ENCODE measurements at regions not wholly inside any gene's neighbourhood (a gene's known extent, or its start where the extent isn't known, plus 50 kb on each side); places are given as distances from the start of the nearest gene placed in this dataset.

- Histone ChIP-seq H3K9me3 (ENCODE audit: low read depth) (no peaks in the 10 kb centered on the region), H2AFZ (no peak overlapping the region), H3K27me3 (peaks cover 23% of the 10 kb centered on the region), H3K9me2 (replicated peaks; ENCODE audit: insufficient read depth) (no peaks in the 10 kb centered on the region), H3K27ac (no peak overlapping the region), H4K20me1 (ENCODE audit: insufficient read depth, poor library complexity, severe bottlenecking) (no peaks in the 10 kb centered on the region), H3K36me3 (replicated peaks; ENCODE audit: insufficient read depth, low read depth) (no peaks in the 10 kb centered on the region), H3K4me2 (no peak overlapping the region), H3K4me1 (ENCODE audit: insufficient read depth) (no peaks in the 10 kb centered on the region), H3K4me3 (no peak overlapping the region), H3K79me2 (no peaks in the 10 kb centered on the region)
- WGBS (ENCODE audit: low lambda C conversion rate, missing lambda C conversion rate): 87% methylated on average over 9 of the region's 9 CpGs
- DNase-seq (ENCODE audit: low spot score): no peak
- no peak for TF ChIP-seq EZH2 (IDR thresholded peaks at IDR 0.05; ENCODE audit: borderline replicate concordance)
- no peak for TF ChIP-seq CTCF (IDR thresholded peaks at IDR 0.05; ENCODE audit: poor library complexity)
- no peak for TF ChIP-seq EZH2phosphoT487 (IDR thresholded peaks at IDR 0.05; ENCODE audit: low read depth, severe bottlenecking, unreplicated experiment)
Observed at GRCh38 chr12:131609762-131610161, 101.1 kb upstream of the SFSWAP start.

GRCh38 chr12:131610181-131610580 is 100.7 kb upstream of the SFSWAP start:
- no peaks in the 10 kb centered on the region for H3K4me1 ChIP-seq (ENCODE audit: insufficient read depth)
- WGBS (ENCODE audit: low lambda C conversion rate, missing lambda C conversion rate): 92% methylated on average over 10 of the region's 10 CpGs
- no peak for DNase-seq (ENCODE audit: low spot score)
- no peak overlapping the region for H3K27ac ChIP-seq
- peaks cover 22% of the 10 kb centered on the region for H3K27me3 ChIP-seq
- H3K9me3 ChIP-seq (ENCODE audit: low read depth): no peaks in the 10 kb centered on the region
- TF ChIP-seq EZH2phosphoT487 (IDR thresholded peaks at IDR 0.05; ENCODE audit: low read depth, severe bottlenecking, unreplicated experiment) (no peak), CTCF (IDR thresholded peaks at IDR 0.05; ENCODE audit: poor library complexity) (no peak), EZH2 (IDR thresholded peaks at IDR 0.05; ENCODE audit: borderline replicate concordance) (no peak)
- no peaks in the 10 kb centered on the region for H3K9me2 ChIP-seq (replicated peaks; ENCODE audit: insufficient read depth)
- no peaks in the 10 kb centered on the region for H3K79me2 ChIP-seq
- no peak overlapping the region for H2AFZ ChIP-seq
- no peaks in the 10 kb centered on the region for H3K36me3 ChIP-seq (replicated peaks; ENCODE audit: insufficient read depth, low read depth)
- H3K4me2 ChIP-seq: no peak overlapping the region
- H4K20me1 ChIP-seq (ENCODE audit: insufficient read depth, poor library complexity, severe bottlenecking): no peaks in the 10 kb centered on the region
- no peak overlapping the region for H3K4me3 ChIP-seq

- no peak for TF ChIP-seq CTCF (IDR thresholded peaks at IDR 0.05; ENCODE audit: poor library complexity)
- no peak for TF ChIP-seq EZH2 (IDR thresholded peaks at IDR 0.05; ENCODE audit: borderline replicate concordance)
- no peak for TF ChIP-seq EZH2phosphoT487 (IDR thresholded peaks at IDR 0.05; ENCODE audit: low read depth, severe bottlenecking, unreplicated experiment)
- Histone ChIP-seq H3K4me3 (no peak overlapping the region), H3K4me1 (ENCODE audit: insufficient read depth) (no peaks in the 10 kb centered on the region), H3K27me3 (peaks cover 16% of the 10 kb centered on the region), H3K27ac (no peak overlapping the region), H2AFZ (no peak overlapping the region), H3K79me2 (no peaks in the 10 kb centered on the region), H3K36me3 (replicated peaks; ENCODE audit: insufficient read depth, low read depth) (no peaks in the 10 kb centered on the region), H3K4me2 (no peak overlapping the region), H3K9me3 (ENCODE audit: low read depth) (no peaks in the 10 kb centered on the region), H3K9me2 (replicated peaks; ENCODE audit: insufficient read depth) (no peaks in the 10 kb centered on the region), H4K20me1 (ENCODE audit: insufficient read depth, poor library complexity, severe bottlenecking) (no peaks in the 10 kb centered on the region)
- DNase-seq (ENCODE audit: low spot score): no peak
- 85% methylated on average over 11 of the region's 11 CpGs for WGBS (ENCODE audit: low lambda C conversion rate, missing lambda C conversion rate)
Observed at GRCh38 chr12:131610891-131611290, 100.0 kb upstream of the SFSWAP start.
